Esophagus squamous epithelium (tissue), 4 donors: ENCODE measurements at regions not wholly inside any gene's neighbourhood (a gene's known extent, or its start where the extent isn't known, plus 50 kb on each side); places are given as distances from the start of the nearest gene placed in this dataset.

Experiments used
- POLR2A ChIP-seq, 4 donors: fragments of 450-650 bp; IDR thresholded peaks; one replicate each; pipeline ENCODE4 v1.6.1; 2017; ENCODE audit warnings: antibody characterized with exemption in 4 of 4, mild to moderate bottlenecking in 4 of 4, moderate library complexity in 3 of 4
- TF ChIP-seq, protein P1 (sequence below), 6 experiments: fragments of 450-650 bp in 4 of 6; fragments of 200-600 bp in 2 of 6; sonication (generic) in 2 of 6; IDR thresholded peaks; one replicate each; pipeline ENCODE4 v1.5.1; 2016 to 2019; ENCODE audit warnings: antibody characterized with exemption in 6 of 6, mild to moderate bottlenecking in 4 of 6, moderate library complexity in 4 of 6

DNA sequence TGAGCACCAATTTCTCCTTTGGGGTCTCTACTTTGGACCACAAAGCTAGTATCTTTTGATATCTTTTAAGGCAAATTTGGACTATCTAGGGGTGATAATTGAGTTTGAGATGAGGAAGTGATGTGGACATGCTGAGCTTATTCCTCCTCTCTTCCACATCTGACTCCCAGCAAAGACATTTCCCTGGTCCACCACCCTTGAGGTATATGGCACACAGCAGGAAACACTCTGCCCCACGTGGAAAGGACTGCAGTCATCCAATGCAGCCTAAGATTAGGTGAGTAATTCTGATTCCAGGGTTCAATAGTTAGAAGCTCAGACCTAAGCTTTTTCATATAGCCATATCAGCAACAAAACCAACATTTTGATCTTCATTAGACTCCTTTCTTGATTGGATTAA lies 290.1 kb upstream of the CHAC2 start:
- TF ChIP-seq, protein P1, sequence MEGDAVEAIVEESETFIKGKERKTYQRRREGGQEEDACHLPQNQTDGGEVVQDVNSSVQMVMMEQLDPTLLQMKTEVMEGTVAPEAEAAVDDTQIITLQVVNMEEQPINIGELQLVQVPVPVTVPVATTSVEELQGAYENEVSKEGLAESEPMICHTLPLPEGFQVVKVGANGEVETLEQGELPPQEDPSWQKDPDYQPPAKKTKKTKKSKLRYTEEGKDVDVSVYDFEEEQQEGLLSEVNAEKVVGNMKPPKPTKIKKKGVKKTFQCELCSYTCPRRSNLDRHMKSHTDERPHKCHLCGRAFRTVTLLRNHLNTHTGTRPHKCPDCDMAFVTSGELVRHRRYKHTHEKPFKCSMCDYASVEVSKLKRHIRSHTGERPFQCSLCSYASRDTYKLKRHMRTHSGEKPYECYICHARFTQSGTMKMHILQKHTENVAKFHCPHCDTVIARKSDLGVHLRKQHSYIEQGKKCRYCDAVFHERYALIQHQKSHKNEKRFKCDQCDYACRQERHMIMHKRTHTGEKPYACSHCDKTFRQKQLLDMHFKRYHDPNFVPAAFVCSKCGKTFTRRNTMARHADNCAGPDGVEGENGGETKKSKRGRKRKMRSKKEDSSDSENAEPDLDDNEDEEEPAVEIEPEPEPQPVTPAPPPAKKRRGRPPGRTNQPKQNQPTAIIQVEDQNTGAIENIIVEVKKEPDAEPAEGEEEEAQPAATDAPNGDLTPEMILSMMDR (IDR thresholded peaks at IDR 0.05) = no peak
- no peak for TF ChIP-seq POLR2A (IDR thresholded peaks at IDR 0.05)
